ENCODE measurements at regions not wholly inside any gene's neighbourhood (a gene's known extent, or its start where the extent isn't known, plus 50 kb on each side); places are given as distances from the start of the nearest gene placed in this dataset.

GRCh38 chr6:14701946-14702345, 543.9 kb upstream of the JARID2 start:
- DNase-seq (ENCODE audit: low spot score) = no peak

- DNase-seq (ENCODE audit: low spot score) = no peak
Observed at GRCh38 chr6:14702678-14703077, 543.2 kb upstream of the JARID2 start.

- DNase-seq (ENCODE audit: low spot score) = no peak
Observed at GRCh38 chr6:14703586-14703985, 542.3 kb upstream of the JARID2 start.

- DNase-seq (ENCODE audit: low spot score) = no peak
Observed at GRCh38 chr6:14704383-14705271, 541.2 kb upstream of the JARID2 start.

GRCh38 chr6:14705841-14706377, 540.0 kb upstream of the JARID2 start:
- DNase-seq (ENCODE audit: low spot score) = peak; percentile 11

- DNase-seq (ENCODE audit: low spot score) = peak; percentile 45
Observed at GRCh38 chr6:14706378-14706929, 539.4 kb upstream of the JARID2 start.

GRCh38 chr6:14707276-14707675, 538.6 kb upstream of the JARID2 start:
- DNase-seq (ENCODE audit: low spot score) = no peak

GRCh38 chr6:14707971-14708465, 537.9 kb upstream of the JARID2 start:
- no peak for DNase-seq (ENCODE audit: low spot score)

GRCh38 chr6:14709066-14709670, 536.7 kb upstream of the JARID2 start:
- no peak for DNase-seq (ENCODE audit: low spot score)

GRCh38 chr6:14709900-14710299, 536.0 kb upstream of the JARID2 start:
- no peak for DNase-seq (ENCODE audit: low spot score)

- no peak for DNase-seq (ENCODE audit: low spot score)
Observed at GRCh38 chr6:14710421-14710820, 535.4 kb upstream of the JARID2 start.

- no peak for DNase-seq (ENCODE audit: low spot score)
Observed at GRCh38 chr6:14711056-14711703, 534.7 kb upstream of the JARID2 start.

- no peak for DNase-seq (ENCODE audit: low spot score)
Observed at GRCh38 chr6:14711704-14712379, 534.0 kb upstream of the JARID2 start.

GRCh38 chr6:14713008-14713960, 532.6 kb upstream of the JARID2 start:
- peak; percentile 43 for DNase-seq (ENCODE audit: low spot score)

- no peak for DNase-seq (ENCODE audit: low spot score)
Observed at GRCh38 chr6:14713966-14714631, 531.8 kb upstream of the JARID2 start.

GRCh38 chr6:14715076-14715475, 530.8 kb upstream of the JARID2 start:
- DNase-seq (ENCODE audit: low spot score) = no peak

- DNase-seq (ENCODE audit: low spot score) = no peak
Observed at GRCh38 chr6:14716499-14717146, 529.2 kb upstream of the JARID2 start.

- DNase-seq (ENCODE audit: low spot score) = no peak
Observed at GRCh38 chr6:14717307-14717706, 528.6 kb upstream of the JARID2 start.

- no peak for DNase-seq (ENCODE audit: low spot score)
Observed at GRCh38 chr6:14718861-14719260, 527.0 kb upstream of the JARID2 start.
